H9 (cell line): ENCODE measurements at regions not wholly inside any gene's neighbourhood (a gene's known extent, or its start where the extent isn't known, plus 50 kb on each side); places are given as distances from the start of the nearest gene placed in this dataset.

Experiments
- DNase-seq: peaks from one replicate; pipeline ENCODE4 v3.0.0-alpha.2; 2017
- H2AFZ ChIP-seq: one replicate; pipeline ENCODE4 v1.6.1; 2013; ENCODE audit warnings: mild to moderate bottlenecking, low read length, control low read depth, moderate library complexity
- H2AK5ac ChIP-seq: 2 replicates; pipeline ENCODE4 v1.6.1; 2013; ENCODE audit warnings: low read length, control low read depth, mixed read lengths; ENCODE audit not compliant: insufficient read length
- H2BK120ac ChIP-seq: one replicate; pipeline ENCODE4 v1.6.1; 2013; ENCODE audit warnings: low read depth, mild to moderate bottlenecking, low read length, control low read depth, inconsistent platforms; ENCODE audit not compliant: poor library complexity, severe bottlenecking
- H2BK12ac ChIP-seq: 2 replicates; pipeline ENCODE4 v1.6.1; 2013; ENCODE audit warnings: low read length, control low read depth, mixed read lengths, low read depth; ENCODE audit not compliant: insufficient read length
- H2BK15ac ChIP-seq: 2 replicates; pipeline ENCODE4 v1.6.1; 2013; ENCODE audit warnings: low read depth, low read length, control low read depth
- H2BK20ac ChIP-seq: one replicate; pipeline ENCODE4 v1.6.1; 2013; ENCODE audit warnings: low read depth, mild to moderate bottlenecking, low read length, control low read depth, inconsistent platforms; ENCODE audit not compliant: poor library complexity, severe bottlenecking
- H2BK5ac ChIP-seq: 2 replicates; pipeline ENCODE4 v1.6.1; 2013; ENCODE audit warnings: low read length, control low read depth, mixed read lengths; ENCODE audit not compliant: insufficient read length
- H3K14ac ChIP-seq: 2 replicates; pipeline ENCODE4 v1.6.1; 2013; ENCODE audit warnings: low read length, control low read depth; ENCODE audit not compliant: insufficient read depth
- H3K18ac ChIP-seq: 2 replicates; pipeline ENCODE4 v1.6.1; 2013; ENCODE audit warnings: low read depth, mild to moderate bottlenecking, mixed read lengths, low read length, control low read depth; ENCODE audit not compliant: insufficient read length
- H3K23ac ChIP-seq: 2 replicates; pipeline ENCODE4 v1.6.1; 2013; ENCODE audit warnings: low read length, control low read depth, mixed read lengths, low read depth; ENCODE audit not compliant: insufficient read length
- H3K23me2 ChIP-seq: 2 replicates; pipeline ENCODE4 v1.6.1; 2013; ENCODE audit warnings: low read depth, mild to moderate bottlenecking, mixed read lengths, low read length, control low read depth; ENCODE audit not compliant: insufficient read length, poor library complexity, severe bottlenecking
- H3K27ac ChIP-seq: 2 replicates; pipeline ENCODE4 v1.5.1; 2013; ENCODE audit warnings: low read length, control low read depth, mixed read lengths, low read depth; ENCODE audit not compliant: insufficient read length
- H3K27me3 ChIP-seq: 2 replicates; pipeline ENCODE4 v1.6.1; 2013; ENCODE audit warnings: low read length, control low read depth, inconsistent platforms; ENCODE audit not compliant: insufficient read depth
- H3K4ac ChIP-seq: 2 replicates; pipeline ENCODE4 v1.6.1; 2013; ENCODE audit warnings: low read depth, mild to moderate bottlenecking, control low read depth, inconsistent platforms, low read length, moderate library complexity
- H3K4me1 ChIP-seq: 2 replicates; pipeline ENCODE4 v1.6.1; 2013; ENCODE audit warnings: low read length, control low read depth, inconsistent platforms; ENCODE audit not compliant: insufficient read depth
- H3K4me2 ChIP-seq: 2 replicates; pipeline ENCODE4 v1.6.1; 2013; ENCODE audit warnings: low read length, control low read depth, mixed read lengths; ENCODE audit not compliant: insufficient read length, insufficient read depth
- H3K56ac ChIP-seq: 2 replicates; pipeline ENCODE4 v1.6.1; 2013; ENCODE audit warnings: low read depth, mild to moderate bottlenecking, mixed read lengths, low read length, control low read depth; ENCODE audit not compliant: insufficient read length
- H3K79me1 ChIP-seq: 2 replicates; pipeline ENCODE4 v1.6.1; 2013; ENCODE audit warnings: low read depth, mild to moderate bottlenecking, moderate library complexity, low read length, control low read depth, inconsistent platforms; ENCODE audit not compliant: insufficient read depth, poor library complexity, severe bottlenecking
- H3K79me2 ChIP-seq: 2 replicates; pipeline ENCODE4 v1.6.1; 2013; ENCODE audit warnings: low read length, control low read depth, inconsistent platforms; ENCODE audit not compliant: insufficient read depth
- H3K9ac ChIP-seq: 2 replicates; pipeline ENCODE4 v1.6.1; 2013; ENCODE audit warnings: low read length, control low read depth, mixed read lengths; ENCODE audit not compliant: insufficient read length; ENCODE audit errors: extremely low read depth
- H3K9me3 ChIP-seq: one replicate; pipeline ENCODE4 v1.6.1; 2013; ENCODE audit warnings: low read depth, low read length, inconsistent platforms; ENCODE audit not compliant: control insufficient read depth
- H3T11ph ChIP-seq: one replicate; pipeline ENCODE4 v1.6.1; 2013; ENCODE audit warnings: mild to moderate bottlenecking, low read length, control low read depth, inconsistent platforms
- H4K20me1 ChIP-seq: one replicate; pipeline ENCODE4 v1.6.1; 2013; ENCODE audit not compliant: control insufficient read depth, insufficient read length, insufficient read depth
- H4K5ac ChIP-seq: 2 replicates; pipeline ENCODE4 v1.6.1; 2013; ENCODE audit warnings: low read depth, mild to moderate bottlenecking, mixed read lengths, low read length, control low read depth; ENCODE audit not compliant: insufficient read length
- H4K8ac ChIP-seq: replicated peaks from 2 replicates; pipeline ENCODE4 v1.6.1; 2013; ENCODE audit warnings: low read length, control low read depth, mixed read lengths, low read depth; ENCODE audit not compliant: insufficient read length
- H4K91ac ChIP-seq: 2 replicates; pipeline ENCODE4 v1.6.1; 2013; ENCODE audit warnings: low read depth, mild to moderate bottlenecking, moderate library complexity, mixed read lengths, low read length, control low read depth; ENCODE audit not compliant: insufficient read length
- H3K27ac Mint-ChIP-seq, 3 experiments: 2 replicates in 2 of 3; 3 replicates in 1 of 3; pipeline ENCODE4 v1.8.0; 2020 to 2021; ENCODE audit warnings: mixed read lengths in 3 of 3, mild to moderate bottlenecking in 1 of 3, moderate library complexity in 1 of 3
- H3K27me3 Mint-ChIP-seq: 2 replicates; pipeline ENCODE4 v1.8.0; 2021; ENCODE audit warnings: low read depth, mild to moderate bottlenecking, moderate library complexity, mixed read lengths
- H3K36me3 Mint-ChIP-seq, 3 experiments: 2 replicates in 2 of 3; 3 replicates in 1 of 3; pipeline ENCODE4 v1.8.0; 2020 to 2021; ENCODE audit warnings: low read depth in 3 of 3, mixed read lengths in 3 of 3; ENCODE audit not compliant: insufficient read depth in 1 of 3
- H3K4me1 Mint-ChIP-seq, 2 experiments: 2 replicates each; pipeline ENCODE4 v1.8.0; 2020; ENCODE audit warnings: mixed read lengths in 2 of 2
- H3K4me3 Mint-ChIP-seq, 2 experiments: 2 replicates in 1 of 2; 3 replicates in 1 of 2; pipeline ENCODE4 v1.8.0; 2020 to 2021; ENCODE audit warnings: mild to moderate bottlenecking in 2 of 2, mixed read lengths in 2 of 2, moderate library complexity in 1 of 2
- H3K9me3 Mint-ChIP-seq, 2 experiments: 2 replicates in 1 of 2; 3 replicates in 1 of 2; pipeline ENCODE4 v1.8.0; 2020; ENCODE audit warnings: mild to moderate bottlenecking in 2 of 2, mixed read lengths in 2 of 2, moderate library complexity in 1 of 2
- WGBS: extraction: QIAGEN DNeasy Blood & Tissue Kit; methylation state at CpG from one replicate; pipeline ENCODE4 v1.1.7; 2013; ENCODE audit warnings: missing lambda C conversion rate, low lambda C conversion rate, mixed read lengths; ENCODE audit not compliant: insufficient read length; ENCODE audit errors: extremely low coverage; 5-methylcytosine and 5-hydroxymethylcytosine counted together
- TF ChIP-seq, protein P1 (sequence below): fragments of 200-600 bp; sonication (generic); conservative IDR thresholded peaks from 3 replicates; pipeline ENCODE4 v1.8.0; 2021; ENCODE audit warnings: antibody characterized with exemption, mild to moderate bottlenecking

DNA sequence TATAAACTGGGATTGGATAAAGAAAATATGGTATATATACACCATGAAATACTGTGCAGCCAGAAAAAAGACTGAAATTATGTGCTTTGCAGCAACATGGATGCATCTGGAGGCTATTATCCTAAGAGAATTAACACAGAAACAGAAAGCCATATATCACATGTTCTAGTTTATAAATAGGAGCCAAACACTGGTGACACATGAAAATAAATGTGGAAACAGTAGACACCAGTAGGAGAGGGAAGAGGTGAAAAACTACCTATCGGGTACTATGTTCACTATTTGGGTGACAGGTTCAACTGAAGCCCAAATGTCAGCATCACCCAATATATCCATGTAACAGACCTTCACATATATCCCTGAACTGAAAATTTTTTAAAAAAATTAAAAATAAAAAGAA is 725.1 kb downstream of the C4orf33 start:
- Histone ChIP-seq H3K27ac (no peak overlapping the region), H2BK5ac (no peak overlapping the region), H2BK20ac (no peak overlapping the region), H2BK12ac (no peak overlapping the region), H3K4me2 (no peak overlapping the region), H3K23ac (no peak overlapping the region), H3K9me3 (no peaks in the 10 kb centered on the region), H3T11ph (no peak overlapping the region), H3K56ac (no peak overlapping the region), H2AK5ac (no peak overlapping the region), H3K18ac (no peak overlapping the region), H3K14ac (no peak overlapping the region), H3K4me1 (no peaks in the 10 kb centered on the region), H3K79me1 (no peaks in the 10 kb centered on the region), H4K8ac (no peak overlapping the region), H4K91ac (no peak overlapping the region), H4K5ac (no peak overlapping the region), H3K9ac (no peak overlapping the region), H3K27me3 (no peaks in the 10 kb centered on the region), H2BK120ac (no peak overlapping the region), H2AFZ (no peak overlapping the region), H3K79me2 (no peaks in the 10 kb centered on the region), H2BK15ac (no peak overlapping the region), H3K23me2 (no peaks in the 10 kb centered on the region), H3K4ac (no peak overlapping the region), H4K20me1 (no peaks in the 10 kb centered on the region)
- no peak for DNase-seq
- Mint-ChIP-seq H3K27me3 (no peaks in the 10 kb centered on the region), H3K4me1 (peaks cover 2 to 3% of the 10 kb centered on the region in 2 experiments; a peak in 2 of 4 replicates), H3K9me3 (no peaks in the 10 kb centered on the region), H3K4me3 (no peak overlapping the region), H3K27ac (no peak overlapping the region), H3K36me3 (no peaks in the 10 kb centered on the region)
- TF ChIP-seq, protein P1, sequence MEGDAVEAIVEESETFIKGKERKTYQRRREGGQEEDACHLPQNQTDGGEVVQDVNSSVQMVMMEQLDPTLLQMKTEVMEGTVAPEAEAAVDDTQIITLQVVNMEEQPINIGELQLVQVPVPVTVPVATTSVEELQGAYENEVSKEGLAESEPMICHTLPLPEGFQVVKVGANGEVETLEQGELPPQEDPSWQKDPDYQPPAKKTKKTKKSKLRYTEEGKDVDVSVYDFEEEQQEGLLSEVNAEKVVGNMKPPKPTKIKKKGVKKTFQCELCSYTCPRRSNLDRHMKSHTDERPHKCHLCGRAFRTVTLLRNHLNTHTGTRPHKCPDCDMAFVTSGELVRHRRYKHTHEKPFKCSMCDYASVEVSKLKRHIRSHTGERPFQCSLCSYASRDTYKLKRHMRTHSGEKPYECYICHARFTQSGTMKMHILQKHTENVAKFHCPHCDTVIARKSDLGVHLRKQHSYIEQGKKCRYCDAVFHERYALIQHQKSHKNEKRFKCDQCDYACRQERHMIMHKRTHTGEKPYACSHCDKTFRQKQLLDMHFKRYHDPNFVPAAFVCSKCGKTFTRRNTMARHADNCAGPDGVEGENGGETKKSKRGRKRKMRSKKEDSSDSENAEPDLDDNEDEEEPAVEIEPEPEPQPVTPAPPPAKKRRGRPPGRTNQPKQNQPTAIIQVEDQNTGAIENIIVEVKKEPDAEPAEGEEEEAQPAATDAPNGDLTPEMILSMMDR = no peak
- WGBS = no CpG with 5 or more reads among the region's 1 CpG
